ENCODE measurements at regions not wholly inside any gene's neighbourhood (a gene's known extent, or its start where the extent isn't known, plus 50 kb on each side); places are given as distances from the start of the nearest gene placed in this dataset.

- no peak for FAIRE-seq
- no peak for DNase-seq (ENCODE audit: low spot score)
Observed at GRCh38 chr10:83250396-83250795, 888.9 kb upstream of the GHITM start.

- FAIRE-seq = no peak
- no peak for DNase-seq (ENCODE audit: low spot score)
Observed at GRCh38 chr10:83252169-83252568, 887.1 kb upstream of the GHITM start.

GRCh38 chr10:83252596-83252995 is 886.7 kb upstream of the GHITM start:
- DNase-seq (ENCODE audit: low spot score) (no peak), FAIRE-seq (no peak)

- DNase-seq (ENCODE audit: low spot score) (no peak), FAIRE-seq (no peak)
Observed at GRCh38 chr10:83253011-83253671, 886.2 kb upstream of the GHITM start.

GRCh38 chr10:83254698-83255097 is 884.6 kb upstream of the GHITM start:
- no peak for FAIRE-seq
- DNase-seq (ENCODE audit: low spot score) = no peak

GRCh38 chr10:83262434-83262833 is 876.9 kb upstream of the GHITM start:
- DNase-seq (ENCODE audit: low spot score) (no peak), FAIRE-seq (no peak)

GRCh38 chr10:83272666-83273434 is 866.5 kb upstream of the GHITM start:
- FAIRE-seq = no peak
- no peak for DNase-seq (ENCODE audit: low spot score)

- FAIRE-seq (no peak), DNase-seq (ENCODE audit: low spot score) (no peak)
Observed at GRCh38 chr10:83274088-83274487, 865.2 kb upstream of the GHITM start.

GRCh38 chr10:83276971-83277370 is 862.3 kb upstream of the GHITM start:
- DNase-seq (ENCODE audit: low spot score) = no peak
- no peak for FAIRE-seq

GRCh38 chr10:83283151-83283550 is 856.2 kb upstream of the GHITM start:
- FAIRE-seq = no peak
- no peak for DNase-seq (ENCODE audit: low spot score)

- FAIRE-seq = no peak
Observed at GRCh38 chr10:83287374-83287773, 851.9 kb upstream of the GHITM start.

GRCh38 chr10:83289373-83289772 is 849.9 kb upstream of the GHITM start:
- FAIRE-seq (no peak), DNase-seq (ENCODE audit: low spot score) (no peak)

More at GRCh38 chr10:83287374-83287773, 851.9 kb upstream of the GHITM start:
- DNase-seq (ENCODE audit: low spot score) = no peak

GRCh38 chr10:83289948-83290347 is 849.4 kb upstream of the GHITM start:
- FAIRE-seq = no peak

GRCh38 chr10:83301732-83302131 is 837.6 kb upstream of the GHITM start:
- no peak for FAIRE-seq
- DNase-seq (ENCODE audit: low spot score) = no peak

More at GRCh38 chr10:83289948-83290347, 849.4 kb upstream of the GHITM start:
- DNase-seq (ENCODE audit: low spot score) = no peak

GRCh38 chr10:83302623-83303022 is 836.7 kb upstream of the GHITM start:
- FAIRE-seq (no peak), DNase-seq (ENCODE audit: low spot score) (no peak)

- no peak for FAIRE-seq
- DNase-seq (ENCODE audit: low spot score) = no peak
Observed at GRCh38 chr10:83310688-83311087, 828.6 kb upstream of the GHITM start.

GRCh38 chr10:83312570-83312969 is 826.7 kb upstream of the GHITM start:
- DNase-seq (ENCODE audit: low spot score) (no peak), FAIRE-seq (no peak)

- no peak for DNase-seq (ENCODE audit: low spot score)
- FAIRE-seq = no peak
Observed at GRCh38 chr10:83332690-83333089, 806.6 kb upstream of the GHITM start.

- DNase-seq (ENCODE audit: low spot score) = no peak
- FAIRE-seq = no peak
Observed at GRCh38 chr10:83333566-83333965, 805.7 kb upstream of the GHITM start.

- no peak for FAIRE-seq
- DNase-seq (ENCODE audit: low spot score) = no peak
Observed at GRCh38 chr10:83343676-83344075, 795.6 kb upstream of the GHITM start.

GRCh38 chr10:83346266-83346910 is 792.9 kb upstream of the GHITM start:
- no peak for DNase-seq (ENCODE audit: low spot score)
- FAIRE-seq = no peak

GRCh38 chr10:83352588-83352987 is 786.7 kb upstream of the GHITM start:
- DNase-seq (ENCODE audit: low spot score) (no peak), FAIRE-seq (no peak)
